Neural cell (in vitro differentiated cells): ENCODE measurements at regions not wholly inside any gene's neighbourhood (a gene's known extent, or its start where the extent isn't known, plus 50 kb on each side); places are given as distances from the start of the nearest gene placed in this dataset.

Experiments used
- H2AFZ ChIP-seq: fragments of 200-600, 300-800 bp; sonication (generic), shearing (Covaris generic); 2 replicates; pipeline ENCODE4 v1.6.0; 2014; ENCODE audit warnings: low read depth, mild to moderate bottlenecking, antibody characterized with exemption, low read length, moderate library complexity
- H3F3A ChIP-seq: fragments of 200-600 bp; shearing (Covaris generic); 2 replicates; pipeline ENCODE4 v1.6.1; 2016; ENCODE audit warnings: mild to moderate bottlenecking, moderate library complexity, mixed read lengths, antibody characterized with exemption, low read length; ENCODE audit not compliant: insufficient read depth, poor library complexity, severe bottlenecking
- H3K27ac ChIP-seq: fragments of 200-600, 300-800 bp; sonication (generic), shearing (Covaris generic); 2 replicates; pipeline ENCODE4 v1.5.1; 2014; ENCODE audit warnings: mild to moderate bottlenecking, low read length, moderate library complexity
- H3K27me3 ChIP-seq: fragments of 300-800, 200-600 bp; sonication (generic), shearing (Covaris generic); 2 replicates; pipeline ENCODE4 v1.6.0; 2014; ENCODE audit warnings: mild to moderate bottlenecking, low read depth, low read length, moderate library complexity; ENCODE audit not compliant: insufficient read depth
- H3K36me3 ChIP-seq: fragments of 300-800, 200-600 bp; sonication (generic), shearing (Covaris generic); 2 replicates; pipeline ENCODE4 v1.5.1; 2014; ENCODE audit warnings: mild to moderate bottlenecking, antibody characterized with exemption, low read length, moderate library complexity; ENCODE audit not compliant: insufficient read depth
- H3K4me2 ChIP-seq: fragments of 300-800, 200-600 bp; sonication (generic), shearing (Covaris generic); 2 replicates; pipeline ENCODE4 v1.6.0; 2014; ENCODE audit warnings: mild to moderate bottlenecking, low read length
- H3K4me3 ChIP-seq: fragments of 300-800, 200-600 bp; sonication (generic), shearing (Covaris generic); 2 replicates; pipeline ENCODE4 v1.5.1; 2014; ENCODE audit warnings: mild to moderate bottlenecking, low read length, moderate library complexity
- H3K79me2 ChIP-seq: fragments of 200-600 bp; shearing (Covaris generic); replicated peaks from 2 replicates; pipeline ENCODE4 v1.6.0; 2014; ENCODE audit warnings: mild to moderate bottlenecking, low read length, moderate library complexity; ENCODE audit not compliant: insufficient read depth
- H3K9ac ChIP-seq: fragments of 300-800, 200-600 bp; sonication (generic), shearing (Covaris generic); 2 replicates; pipeline ENCODE4 v1.6.1; 2016; ENCODE audit warnings: mild to moderate bottlenecking, low read length, mixed read lengths
- H3K9me2 ChIP-seq: fragments of 200-600 bp; shearing (Covaris generic); 2 replicates; pipeline ENCODE4 v1.6.1; 2016; ENCODE audit warnings: mild to moderate bottlenecking, low read length, mixed read lengths; ENCODE audit not compliant: insufficient read depth
- H3K9me3 ChIP-seq: fragments of 200-600, 300-800 bp; sonication (generic), shearing (Covaris generic); 2 replicates; pipeline ENCODE4 v1.6.1; 2016; ENCODE audit warnings: mild to moderate bottlenecking, mixed run types, low read length, moderate library complexity, mixed read lengths
- H4K20me1 ChIP-seq: fragments of 200-600 bp; shearing (Covaris generic); 2 replicates; pipeline ENCODE4 v1.6.1; 2016; ENCODE audit warnings: mild to moderate bottlenecking, mixed run types; ENCODE audit not compliant: insufficient read depth
- CTCF ChIP-seq: fragments of 450-650 bp; IDR thresholded peaks from 2 replicates; pipeline ENCODE4 v1.5.1; 2014; ENCODE audit warnings: antibody characterized with exemption, mild to moderate bottlenecking, moderate library complexity; ENCODE audit not compliant: poor library complexity, severe bottlenecking
- EP300 ChIP-seq: fragments of 450-650 bp; conservative IDR thresholded peaks from 2 replicates; pipeline ENCODE4 v1.6.1; 2014; ENCODE audit warnings: antibody characterized with exemption, mild to moderate bottlenecking, moderate library complexity; ENCODE audit not compliant: poor library complexity, severe bottlenecking
- EZH2 ChIP-seq: fragments of 200-600, 300-800 bp; shearing (Covaris generic), sonication (generic); IDR thresholded peaks from 2 replicates; pipeline ENCODE4 v1.6.1; 2014; ENCODE audit warnings: antibody characterized with exemption, low read length, borderline replicate concordance, mild to moderate bottlenecking; ENCODE audit not compliant: insufficient read depth, poor library complexity, severe bottlenecking
- MXI1 ChIP-seq: fragments of 450-650 bp; conservative IDR thresholded peaks from 2 replicates; pipeline ENCODE4 v1.6.1; 2014; ENCODE audit warnings: antibody characterized with exemption, mild to moderate bottlenecking; ENCODE audit not compliant: poor library complexity, severe bottlenecking
- POLR2AphosphoS5 ChIP-seq: IDR thresholded peaks from 2 replicates; pipeline ENCODE4 v1.6.1; 2012
- RAD21 ChIP-seq: fragments of 450-650 bp; conservative IDR thresholded peaks from 2 replicates; pipeline ENCODE4 v1.6.1; 2014; ENCODE audit warnings: antibody characterized with exemption, mild to moderate bottlenecking, moderate library complexity
- REST ChIP-seq: IDR thresholded peaks from 2 replicates; pipeline ENCODE4 v1.6.1; 2012; ENCODE audit warnings: borderline replicate concordance
- SMC3 ChIP-seq: fragments of 450-650 bp; conservative IDR thresholded peaks from 2 replicates; pipeline ENCODE4 v1.6.1; 2014; ENCODE audit warnings: antibody characterized with exemption, mild to moderate bottlenecking, moderate library complexity; ENCODE audit not compliant: poor library complexity
- TAF1 ChIP-seq: IDR thresholded peaks from 2 replicates; pipeline ENCODE4 v1.6.1; 2012; ENCODE audit warnings: low read depth

DNA sequence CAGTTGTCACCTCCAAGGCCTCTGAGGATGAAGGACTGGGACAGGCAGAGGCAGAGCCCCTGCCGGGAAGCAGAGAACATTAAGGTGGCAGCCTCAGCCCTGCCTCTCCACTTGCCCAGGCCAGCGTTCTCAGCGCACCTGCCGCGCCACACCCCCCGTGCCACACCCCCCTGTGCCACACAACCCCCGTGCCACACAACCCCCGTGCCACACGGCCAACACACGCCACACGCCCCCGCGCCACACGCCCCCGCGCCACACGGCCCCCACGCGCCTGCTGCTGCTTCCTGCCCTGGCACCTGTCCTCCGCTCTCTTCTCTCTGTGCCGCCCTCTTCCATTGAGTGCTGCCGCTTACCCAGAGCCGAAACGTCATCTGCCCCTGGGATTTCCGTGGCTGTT lies 58.0 kb upstream of the ZFP42 start:
- Histone ChIP-seq H4K20me1 (no peaks in the 10 kb centered on the region), H3K4me2 (no peak overlapping the region), H3K9ac (no peak overlapping the region), H3K36me3 (no peaks in the 10 kb centered on the region), H3K27me3 (no peaks in the 10 kb centered on the region), H3K9me3 (no peaks in the 10 kb centered on the region), H3K79me2 (no peaks in the 10 kb centered on the region), H3K27ac (no peak overlapping the region), H2AFZ (no peak overlapping the region), H3K9me2 (no peaks in the 10 kb centered on the region), H3F3A (no peaks in the 10 kb centered on the region), H3K4me3 (no peak overlapping the region)
- TF ChIP-seq REST (no peak), SMC3 (no peak), EZH2 (no peak), RAD21 (no peak), POLR2AphosphoS5 (no peak), TAF1 (no peak), EP300 (no peak), CTCF (no peak), MXI1 (no peak)

GRCh38 chr4:187940299-187940698 lies 55.3 kb upstream of the ZFP42 start:
- Histone ChIP-seq H2AFZ (no peak overlapping the region), H3K4me2 (no peak overlapping the region), H3K9ac (no peak overlapping the region), H3F3A (no peaks in the 10 kb centered on the region), H3K9me3 (no peaks in the 10 kb centered on the region), H3K79me2 (no peaks in the 10 kb centered on the region), H3K9me2 (no peaks in the 10 kb centered on the region), H3K27ac (no peak overlapping the region), H4K20me1 (no peaks in the 10 kb centered on the region), H3K27me3 (no peaks in the 10 kb centered on the region), H3K4me3 (no peak overlapping the region), H3K36me3 (no peaks in the 10 kb centered on the region)
- no peak for TF ChIP-seq MXI1
- no peak for TF ChIP-seq EZH2
- TF ChIP-seq POLR2AphosphoS5: no peak
- no peak for TF ChIP-seq SMC3
- TF ChIP-seq TAF1: no peak
- TF ChIP-seq REST: no peak
- TF ChIP-seq EP300: no peak
- no peak for TF ChIP-seq CTCF
- no peak for TF ChIP-seq RAD21
